BE2C (cell line): ENCODE measurements at regions not wholly inside any gene's neighbourhood (a gene's known extent, or its start where the extent isn't known, plus 50 kb on each side); places are given as distances from the start of the nearest gene placed in this dataset.

Experiments
- DNase-seq: peaks from one replicate; pipeline ENCODE4 v3.0.0-alpha.2; 2020
- H3K27me3 ChIP-seq: fragments of 250-450 bp; sonication (Bioruptor Pico); 2 replicates; pipeline ENCODE4 v1.5.1; 2020; ENCODE audit warnings: mild to moderate bottlenecking
- H3K36me3 ChIP-seq: fragments of 250-450 bp; sonication (Bioruptor Pico); 2 replicates; pipeline ENCODE4 v1.5.1; 2020; ENCODE audit warnings: mild to moderate bottlenecking
- H3K4me1 ChIP-seq: fragments of 250-450 bp; sonication (Bioruptor Pico); 2 replicates; pipeline ENCODE4 v1.5.1; 2020
- H3K4me3 ChIP-seq: 2 replicates; pipeline ENCODE4 v1.5.1; 2011; ENCODE audit warnings: low read depth, low read length
- H3K9me3 ChIP-seq: fragments of 250-450 bp; sonication (Bioruptor Pico); 2 replicates; pipeline ENCODE4 v1.5.1; 2020
- TF ChIP-seq, protein P1 (sequence below): IDR thresholded peaks from 2 replicates; pipeline ENCODE4 v1.5.1; 2012; ENCODE audit warnings: mild to moderate bottlenecking, low read depth, low read length

DNA sequence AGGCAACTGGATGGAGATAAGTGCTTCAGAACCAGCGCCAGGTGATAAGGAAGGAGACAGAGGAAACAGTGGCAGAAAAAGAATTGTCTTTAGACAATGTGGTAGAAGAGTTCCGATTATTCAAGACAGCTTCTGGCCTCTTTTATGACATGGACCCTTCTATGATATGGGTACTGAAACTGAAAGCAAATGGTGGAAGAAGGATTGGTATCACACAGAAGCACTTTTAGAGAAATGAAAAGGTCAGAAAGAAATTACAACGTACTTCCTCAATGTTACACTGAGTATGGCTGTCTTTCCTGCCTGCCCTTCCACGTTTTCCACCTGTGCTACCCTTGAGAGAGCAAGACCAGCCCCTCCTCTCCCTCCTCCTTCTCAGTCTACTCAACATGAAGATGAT, 959.3 kb downstream of the DNAH5 start:
- TF ChIP-seq, protein P1, sequence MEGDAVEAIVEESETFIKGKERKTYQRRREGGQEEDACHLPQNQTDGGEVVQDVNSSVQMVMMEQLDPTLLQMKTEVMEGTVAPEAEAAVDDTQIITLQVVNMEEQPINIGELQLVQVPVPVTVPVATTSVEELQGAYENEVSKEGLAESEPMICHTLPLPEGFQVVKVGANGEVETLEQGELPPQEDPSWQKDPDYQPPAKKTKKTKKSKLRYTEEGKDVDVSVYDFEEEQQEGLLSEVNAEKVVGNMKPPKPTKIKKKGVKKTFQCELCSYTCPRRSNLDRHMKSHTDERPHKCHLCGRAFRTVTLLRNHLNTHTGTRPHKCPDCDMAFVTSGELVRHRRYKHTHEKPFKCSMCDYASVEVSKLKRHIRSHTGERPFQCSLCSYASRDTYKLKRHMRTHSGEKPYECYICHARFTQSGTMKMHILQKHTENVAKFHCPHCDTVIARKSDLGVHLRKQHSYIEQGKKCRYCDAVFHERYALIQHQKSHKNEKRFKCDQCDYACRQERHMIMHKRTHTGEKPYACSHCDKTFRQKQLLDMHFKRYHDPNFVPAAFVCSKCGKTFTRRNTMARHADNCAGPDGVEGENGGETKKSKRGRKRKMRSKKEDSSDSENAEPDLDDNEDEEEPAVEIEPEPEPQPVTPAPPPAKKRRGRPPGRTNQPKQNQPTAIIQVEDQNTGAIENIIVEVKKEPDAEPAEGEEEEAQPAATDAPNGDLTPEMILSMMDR, result no peak
- DNase-seq, result no peak
- no peaks in the 10 kb centered on the region for H3K9me3 ChIP-seq
- H3K27me3 ChIP-seq, result no peaks in the 10 kb centered on the region
- H3K36me3 ChIP-seq, result no peaks in the 10 kb centered on the region
- no peak overlapping the region for H3K4me3 ChIP-seq
- H3K4me1 ChIP-seq, result no peaks in the 10 kb centered on the region

DNA sequence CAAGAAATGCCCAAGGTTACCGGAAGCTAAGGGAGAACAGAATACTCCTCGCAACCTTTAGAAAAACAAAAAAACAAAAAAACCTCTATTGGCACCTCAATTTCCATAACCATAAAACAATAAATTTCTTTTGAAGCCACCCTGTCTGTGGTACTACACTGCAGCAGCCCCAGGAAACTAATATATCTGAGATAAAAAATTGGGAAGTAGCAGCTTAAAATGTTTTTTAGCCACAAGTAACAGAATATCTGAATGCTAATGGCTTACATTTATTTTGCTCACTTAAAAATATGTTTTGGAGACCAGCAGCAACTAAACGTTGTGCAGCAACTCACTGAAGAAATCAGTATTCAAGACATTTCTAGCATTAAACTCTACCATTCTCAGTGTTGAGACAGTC, 969.6 kb downstream of the DNAH5 start:
- H3K9me3 ChIP-seq, result no peaks in the 10 kb centered on the region
- no peaks in the 10 kb centered on the region for H3K4me1 ChIP-seq
- TF ChIP-seq, protein P1, result no peak
- no peaks in the 10 kb centered on the region for H3K27me3 ChIP-seq
- H3K4me3 ChIP-seq, result no peak overlapping the region
- H3K36me3 ChIP-seq, result no peaks in the 10 kb centered on the region
- DNase-seq, result no peak

DNA sequence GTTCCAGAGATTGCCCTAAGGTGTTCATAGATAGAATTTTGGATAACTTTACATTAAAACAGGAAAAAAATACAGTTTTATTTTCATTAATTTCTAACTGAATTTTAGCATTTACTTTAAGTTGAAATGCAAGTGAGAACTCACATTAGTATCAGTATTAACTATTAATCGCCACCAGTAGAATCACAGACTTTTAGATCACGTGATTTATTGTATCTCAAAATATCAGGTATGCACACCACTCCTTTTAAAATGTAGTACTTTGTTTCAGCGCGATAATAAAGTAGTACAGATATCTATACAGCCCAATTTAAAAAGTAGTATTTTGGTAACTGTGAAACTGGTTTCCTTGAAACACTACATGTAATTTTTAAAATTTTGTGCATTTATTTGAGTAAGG, 978.7 kb downstream of the DNAH5 start:
- H3K4me1 ChIP-seq, result no peaks in the 10 kb centered on the region
- H3K27me3 ChIP-seq, result no peaks in the 10 kb centered on the region
- TF ChIP-seq, protein P1, result no peak
- no peaks in the 10 kb centered on the region for H3K9me3 ChIP-seq
- no peaks in the 10 kb centered on the region for H3K36me3 ChIP-seq
- DNase-seq, result no peak
- no peak overlapping the region for H3K4me3 ChIP-seq

DNA sequence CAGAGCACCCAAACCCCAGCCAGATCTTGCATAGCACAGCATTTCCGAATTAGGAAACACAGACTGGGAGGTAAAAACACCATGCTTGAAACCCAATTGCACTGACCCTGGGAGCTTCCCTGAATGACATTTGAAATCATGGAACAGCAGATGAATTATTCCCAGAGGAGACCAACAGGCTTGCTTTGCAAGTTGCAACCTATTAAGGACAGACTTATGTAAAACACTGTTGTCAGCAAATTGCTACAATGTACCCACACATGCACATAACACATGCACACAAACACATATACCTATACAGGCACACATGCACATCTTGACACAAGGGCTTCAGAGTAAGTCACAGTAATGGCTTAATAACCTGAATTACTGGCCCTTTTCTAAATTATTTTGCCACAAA, 984.8 kb downstream of the DNAH5 start:
- H3K9me3 ChIP-seq, result no peaks in the 10 kb centered on the region
- TF ChIP-seq, protein P1, result no peak
- H3K27me3 ChIP-seq, result no peaks in the 10 kb centered on the region
- DNase-seq, result no peak
- H3K4me3 ChIP-seq, result no peak overlapping the region
- H3K4me1 ChIP-seq, result no peaks in the 10 kb centered on the region
- H3K36me3 ChIP-seq, result no peaks in the 10 kb centered on the region

DNA sequence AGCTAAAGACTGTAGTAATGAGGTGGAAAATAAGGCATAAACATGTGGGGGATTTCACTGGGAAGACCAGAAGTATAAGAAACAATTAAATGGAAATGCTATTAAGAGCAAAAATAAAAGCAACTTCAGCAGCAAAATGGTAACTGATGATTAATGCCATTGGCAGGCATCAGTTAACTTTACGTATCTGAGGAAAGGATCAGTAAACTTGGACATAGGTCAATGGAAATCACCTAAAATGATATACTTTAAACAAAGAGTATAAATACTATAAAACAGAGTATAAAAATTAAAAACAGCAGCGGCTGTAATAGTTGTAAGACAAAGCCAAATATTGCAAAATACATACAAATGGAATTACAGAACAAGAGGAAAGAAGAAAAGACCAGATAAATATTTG, 992.1 kb downstream of the DNAH5 start:
- DNase-seq, result no peak
- Histone ChIP-seq H3K4me1 (no peaks in the 10 kb centered on the region), H3K9me3 (no peaks in the 10 kb centered on the region), H3K27me3 (no peaks in the 10 kb centered on the region), H3K4me3 (no peak overlapping the region), H3K36me3 (no peaks in the 10 kb centered on the region)
- TF ChIP-seq, protein P1, result no peak

DNA sequence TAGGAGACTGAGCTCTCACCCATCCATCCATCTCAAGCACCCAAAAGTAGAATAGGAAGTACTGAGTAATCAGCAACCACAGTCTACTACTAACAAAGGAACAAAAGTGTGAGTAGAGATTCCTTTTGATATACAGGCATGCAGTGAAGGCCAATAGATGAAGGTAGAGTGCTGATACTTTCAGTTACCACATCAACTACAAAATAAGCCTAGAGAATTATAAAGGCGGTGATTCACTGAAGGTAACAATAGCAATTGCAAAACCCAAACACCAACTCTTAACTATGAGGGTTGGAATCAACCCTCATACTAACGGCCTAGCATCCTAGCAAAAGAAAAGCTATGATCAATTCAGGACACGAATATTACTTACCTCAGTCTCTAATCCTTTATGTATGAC, 992.6 kb downstream of the DNAH5 start:
- Histone ChIP-seq H3K4me1 (no peaks in the 10 kb centered on the region), H3K36me3 (no peaks in the 10 kb centered on the region), H3K4me3 (no peak overlapping the region), H3K27me3 (no peaks in the 10 kb centered on the region), H3K9me3 (no peaks in the 10 kb centered on the region)
- TF ChIP-seq, protein P1, result no peak
- no peak for DNase-seq
